H1 (cell line): ENCODE measurements at regions not wholly inside any gene's neighbourhood (a gene's known extent, or its start where the extent isn't known, plus 50 kb on each side); places are given as distances from the start of the nearest gene placed in this dataset.
A peak's percentile ranks its signal among the peaks of the same experiment; 100 is the strongest.

Experiments
- CTCF ChIA-PET: fragments of 300-600 bp; sonication (Branson Sonifier 250); formaldehyde crosslinking; loops from one replicate; lab custom pipeline; 2021; ENCODE audit not compliant: partially characterized antibody; lab: Charles Lee
- POLR2A ChIA-PET: fragments of 300-600 bp; sonication (Branson Sonifier 250); formaldehyde crosslinking; loops from one replicate; lab custom pipeline; 2021; ENCODE audit warnings: inconsistent platforms; ENCODE audit not compliant: partially characterized antibody; lab: Charles Lee
- DNase-seq, 2 experiments: peaks; one replicate each; pipeline versions ENCODE4 v3.0.0 to v3.0.0-alpha.2; 2010 to 2022; ENCODE audit warnings: low spot score in 2 of 2, low read depth in 1 of 2, mixed read lengths in 1 of 2
- FAIRE-seq: peaks from 2 replicates; lab custom pipeline; 2011; peaks lifted over from hg19 to GRCh38; lab: Jason Lieb, UNC
- H2AFZ ChIP-seq: 2 replicates; pipeline ENCODE4 v1.8.1; 2012; ENCODE audit warnings: low read length, inconsistent platforms
- H2AK5ac ChIP-seq: 2 replicates; pipeline ENCODE4 v1.6.1; 2013; ENCODE audit warnings: low read depth, low read length
- H2BK120ac ChIP-seq: replicated peaks from 2 replicates; pipeline ENCODE3; 2013; ENCODE audit warnings: low read depth, low read length, inconsistent platforms
- H2BK12ac ChIP-seq: 2 replicates; pipeline ENCODE4 v1.6.1; 2013; ENCODE audit warnings: low read depth, low read length
- H2BK15ac ChIP-seq: 2 replicates; pipeline ENCODE4 v1.6.1; 2013; ENCODE audit warnings: low read length
- H2BK20ac ChIP-seq: 2 replicates; pipeline ENCODE4 v1.6.1; 2013; ENCODE audit warnings: low read length
- H2BK5ac ChIP-seq: 2 replicates; pipeline ENCODE4 v1.6.1; 2013; ENCODE audit warnings: low read depth, low read length
- H3K14ac ChIP-seq: 2 replicates; pipeline ENCODE4 v1.6.1; 2013; ENCODE audit warnings: inconsistent platforms; ENCODE audit not compliant: insufficient read length
- H3K18ac ChIP-seq: 2 replicates; pipeline ENCODE4 v1.6.1; 2013; ENCODE audit warnings: low read length; ENCODE audit errors: extremely low read depth
- H3K23ac ChIP-seq: 2 replicates; pipeline ENCODE4 v1.6.1; 2013; ENCODE audit warnings: inconsistent platforms; ENCODE audit not compliant: insufficient read length
- H3K23me2 ChIP-seq: 2 replicates; pipeline ENCODE4 v1.6.1; 2013; ENCODE audit warnings: low read depth, low read length
- H3K27ac ChIP-seq: 2 replicates; pipeline ENCODE4 v1.6.1; 2011; ENCODE audit warnings: low read depth, low read length, inconsistent platforms
- H3K27me3 ChIP-seq, 4 experiments: replicated peaks in 1 of 4; 1 replicate in 1 of 4; 2 replicates in 3 of 4; pipeline versions ENCODE4 v1.6.1 to v1.8.1; 2011 to 2013; ENCODE audit warnings: low read length in 3 of 4, mild to moderate bottlenecking in 3 of 4, inconsistent platforms in 2 of 4, mixed read lengths in 2 of 4, moderate library complexity in 1 of 4; ENCODE audit not compliant: control insufficient read depth in 3 of 4, insufficient read depth in 3 of 4; ENCODE audit errors: extremely low read depth in 1 of 4
- H3K36me3 ChIP-seq, 4 experiments: 2 replicates each; pipeline versions ENCODE4 v1.6.1 to v1.8.1; 2011 to 2013; ENCODE audit warnings: mild to moderate bottlenecking in 4 of 4, low read length in 3 of 4, moderate library complexity in 2 of 4, control low read depth in 1 of 4, inconsistent platforms in 1 of 4; ENCODE audit not compliant: insufficient read depth in 4 of 4, control insufficient read depth in 2 of 4
- H3K4ac ChIP-seq: replicated peaks from 2 replicates; pipeline ENCODE3; 2013; ENCODE audit warnings: low read length, low read depth, mixed read lengths, inconsistent platforms; ENCODE audit not compliant: insufficient read length
- H3K4me1 ChIP-seq, 4 experiments: replicated peaks in 1 of 4; 1 replicate in 1 of 4; 2 replicates in 3 of 4; pipeline versions ENCODE4 v1.6.1 to v1.8.1; 2011 to 2013; ENCODE audit warnings: low read length in 3 of 4, inconsistent platforms in 2 of 4, mixed read lengths in 1 of 4; ENCODE audit not compliant: insufficient read depth in 4 of 4, control insufficient read depth in 3 of 4
- H3K4me2 ChIP-seq, 2 experiments: 2 replicates each; pipeline versions ENCODE4 v1.6.1 to v1.8.1; 2011 to 2013; ENCODE audit warnings: low read depth in 2 of 2, low read length in 2 of 2, control low read depth in 1 of 2, inconsistent platforms in 1 of 2, mild to moderate bottlenecking in 1 of 2; ENCODE audit not compliant: insufficient read depth in 1 of 2
- H3K4me3 ChIP-seq, 4 experiments: fragments of 200-600, 300-600 bp in 1 of 4; sonication (generic), shearing (Covaris generic), sonication (Bioruptor Twin) in 1 of 4; 2 replicates each; pipeline versions ENCODE4 v1.5.1 to v1.8.1; 2011 to 2016; ENCODE audit warnings: low read length in 4 of 4, low read depth in 3 of 4, control low read depth in 2 of 4, inconsistent platforms in 2 of 4, mild to moderate bottlenecking in 2 of 4, mixed read lengths in 1 of 4, moderate library complexity in 1 of 4; ENCODE audit not compliant: insufficient read depth in 2 of 4; ENCODE audit errors: extremely low read depth in 1 of 4
- H3K56ac ChIP-seq: replicated peaks from 2 replicates; pipeline ENCODE3; 2013; ENCODE audit warnings: low read depth, mild to moderate bottlenecking, mixed read lengths, low read length, inconsistent platforms; ENCODE audit not compliant: insufficient read length
- H3K79me1 ChIP-seq: 2 replicates; pipeline ENCODE4 v1.6.1; 2013; ENCODE audit warnings: low read depth, low read length, control low read depth
- H3K79me2 ChIP-seq, 2 experiments: 2 replicates each; pipeline versions ENCODE4 v1.6.1 to v1.8.1; 2012 to 2013; ENCODE audit warnings: low read length in 2 of 2, mild to moderate bottlenecking in 2 of 2, inconsistent platforms in 1 of 2; ENCODE audit not compliant: insufficient read depth in 2 of 2, control insufficient read depth in 1 of 2
- H3K9ac ChIP-seq, 4 experiments: replicated peaks in 1 of 4; 1 replicate in 1 of 4; 2 replicates in 3 of 4; pipeline versions ENCODE4 v1.6.1 to v1.8.1; 2011 to 2013; ENCODE audit warnings: low read depth in 3 of 4, low read length in 3 of 4, control low read depth in 2 of 4, mild to moderate bottlenecking in 2 of 4, moderate library complexity in 2 of 4, inconsistent platforms in 1 of 4; ENCODE audit errors: extremely low read depth in 1 of 4
- H3K9me3 ChIP-seq, 2 experiments: 2 replicates each; pipeline versions ENCODE4 v1.6.1 to v1.8.1; 2012 to 2013; ENCODE audit warnings: mild to moderate bottlenecking in 2 of 2, moderate library complexity in 2 of 2, control low read depth in 1 of 2, inconsistent platforms in 1 of 2, low read depth in 1 of 2, low read length in 1 of 2, mixed read lengths in 1 of 2; ENCODE audit not compliant: insufficient read depth in 2 of 2
- H4K20me1 ChIP-seq, 2 experiments: replicated peaks in 1 of 2; 2 replicates each; pipeline versions ENCODE3 to v1.8.1; 2011 to 2013; ENCODE audit warnings: inconsistent platforms in 2 of 2, low read length in 2 of 2, mild to moderate bottlenecking in 1 of 2; ENCODE audit not compliant: insufficient read depth in 2 of 2, control insufficient read depth in 1 of 2
- H4K5ac ChIP-seq: 2 replicates; pipeline ENCODE4 v1.6.1; 2013; ENCODE audit warnings: low read length, low read depth, mixed read lengths, inconsistent platforms; ENCODE audit not compliant: insufficient read length
- H4K8ac ChIP-seq: 2 replicates; pipeline ENCODE4 v1.8.0; 2013; ENCODE audit warnings: mild to moderate bottlenecking, moderate library complexity, low read length, inconsistent platforms; ENCODE audit not compliant: insufficient read depth; ENCODE audit errors: extremely low read depth
- H4K91ac ChIP-seq: replicated peaks from 2 replicates; pipeline ENCODE3; 2013; ENCODE audit warnings: low read length, mixed read lengths, inconsistent platforms; ENCODE audit not compliant: insufficient read length
- BACH1 ChIP-seq: IDR thresholded peaks from 2 replicates; pipeline ENCODE4 v1.6.1; 2012; ENCODE audit warnings: low read length, improper control_type of control experiment
- CEBPB ChIP-seq: IDR thresholded peaks from 2 replicates; pipeline ENCODE4 v1.6.1; 2012; ENCODE audit warnings: low read depth, low read length
- POLR2A ChIP-seq, 2 experiments: IDR thresholded peaks; 1 replicate in 1 of 2; 2 replicates in 1 of 2; pipeline ENCODE4 v1.6.1; 2011; ENCODE audit warnings: low read depth in 2 of 2, low read length in 2 of 2, mild to moderate bottlenecking in 2 of 2; ENCODE audit errors: control extremely low read depth in 1 of 2
- SIN3A ChIP-seq, 2 experiments: IDR thresholded peaks in 1 of 2; conservative IDR thresholded peaks in 1 of 2; 2 replicates each; pipeline ENCODE4 v1.6.1; 2011 to 2012; ENCODE audit warnings: low read length in 2 of 2, improper control_type of control experiment in 1 of 2, low read depth in 1 of 2, mild to moderate bottlenecking in 1 of 2
- YY1 ChIP-seq: IDR thresholded peaks from 2 replicates; pipeline ENCODE4 v1.6.1; 2011; ENCODE audit warnings: low read depth, mild to moderate bottlenecking, low read length
- WGBS, 2 experiments: shearing (Covaris generic) in 1 of 2; methylation state at CpG; one replicate each; pipeline versions ENCODE4 v1.1.6 to v1.1.7; 2013 to 2015; ENCODE audit warnings: low lambda C conversion rate in 2 of 2, mixed read lengths in 2 of 2, inconsistent platforms in 1 of 2, low coverage in 1 of 2, missing lambda C conversion rate in 1 of 2; ENCODE audit not compliant: insufficient replicate concordance in 2 of 2, insufficient coverage in 1 of 2, insufficient read length in 1 of 2; ENCODE audit errors: extremely low coverage in 1 of 2, missing lambda C conversion rate in 1 of 2; 5-methylcytosine and 5-hydroxymethylcytosine counted together

- Histone ChIP-seq H3K14ac (no peak overlapping the region), H2BK20ac (no peak overlapping the region), H4K8ac (no peak overlapping the region), H3K4me2 (no peak overlapping the region), H3K79me1 (no peaks in the 10 kb centered on the region), H3K36me3 (no peaks in the 10 kb centered on the region), H3K18ac (no peak overlapping the region), H3K79me2 (no peaks in the 10 kb centered on the region), H2BK15ac (no peak overlapping the region), H3K4me3 (no peak overlapping the region), H2BK12ac (no peak overlapping the region), H2AK5ac (no peak overlapping the region), H2AFZ (0 out of 2 replicates have a peak overlapping the region, but pooled peaks have one; percentile 2), H3K23ac (no peak overlapping the region), H3K4me1 (no peaks in the 10 kb centered on the region), H2BK5ac (no peak overlapping the region), H3K27me3 (no peaks in the 10 kb centered on the region), H4K5ac (no peak overlapping the region), H3K56ac (no peak overlapping the region), H3K27ac (no peak overlapping the region), H3K23me2 (no peaks in the 10 kb centered on the region), H3K9me3 (no peaks in the 10 kb centered on the region), H2BK120ac (no peak overlapping the region), H3K9ac (no peak overlapping the region), H4K91ac (no peak overlapping the region), H3K4ac (no peak overlapping the region), H4K20me1 (no peaks in the 10 kb centered on the region)
- ChIA-PET CTCF (interaction anchor here (0.6 kb wide), 1 partner anchor 206 kb away, joined by 4 read pairs; no protein-coding TSS in a partner anchor), POLR2A (no interaction called here)
- no peak for DNase-seq
- FAIRE-seq, result no peak
- TF ChIP-seq YY1, result no peak
- TF ChIP-seq POLR2A (IDR thresholded peaks at IDR 0.05; ENCODE audit: control extremely low read depth in 1 of 2, low read depth in 2 of 2, low read length in 2 of 2), result no peak
- TF ChIP-seq SIN3A (conservative IDR thresholded peaks at IDR 0.05 in 1 of 2, IDR thresholded peaks at IDR 0.05 in 1 of 2; ENCODE audit: low read depth in 1 of 2, low read length in 2 of 2), result no peak
- TF ChIP-seq BACH1, result no peak
- TF ChIP-seq CEBPB, result peak; percentile 19; the same call in 1 of the 2 replicates
- WGBS, 2 experiments, result 93% methylated on average over 2 of the region's 2 CpGs; no CpG with 5 or more reads in 1 of the 2 experiments
Observed at GRCh38 chr2:75998451-75998850, 287.7 kb upstream of the GCFC2 start.
